ENCODE measurements at regions not wholly inside any gene's neighbourhood (a gene's known extent, or its start where the extent isn't known, plus 50 kb on each side); places are given as distances from the start of the nearest gene placed in this dataset.

- TF ChIP-seq CTCF (IDR thresholded peaks at IDR 0.05) (no peak), POLR2A (IDR thresholded peaks at IDR 0.05) (no peak), POLR2AphosphoS5 (IDR thresholded peaks at IDR 0.05) (no peak), EP300 (IDR thresholded peaks at IDR 0.05) (no peak)
Observed at GRCh38 chr4:36432586-36432985, 151.2 kb downstream of the DTHD1 start.
